ENCODE measurements at regions not wholly inside any gene's neighbourhood (a gene's known extent, or its start where the extent isn't known, plus 50 kb on each side); places are given as distances from the start of the nearest gene placed in this dataset.

DNA sequence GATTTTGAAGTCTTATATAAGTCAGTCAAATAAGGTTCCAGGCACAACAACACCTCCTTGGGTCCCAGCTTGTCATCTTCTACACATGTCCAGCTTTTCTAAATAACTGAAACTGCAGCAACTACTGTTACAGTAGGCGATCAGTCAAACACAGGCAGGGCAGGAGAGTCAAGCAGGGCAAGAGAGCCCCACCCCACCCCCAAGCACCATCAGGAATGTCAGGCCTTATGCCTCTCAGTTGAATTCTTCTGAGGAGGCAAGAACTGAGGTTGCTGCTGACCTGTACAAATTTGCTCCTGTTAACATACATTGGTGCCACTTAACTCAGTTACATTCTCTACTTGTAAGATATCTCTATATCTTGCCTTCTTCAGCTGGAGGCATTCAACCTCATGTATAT lies 608.8 kb upstream of the PCDH10 start:
- H3K9me3 Mint-ChIP-seq, result no peaks in the 10 kb centered on the region
- H3K4me1 Mint-ChIP-seq (ENCODE audit: low read depth), result no peaks in the 10 kb centered on the region
- no peaks in the 10 kb centered on the region for H3K27me3 Mint-ChIP-seq (ENCODE audit: low read depth)
- no peak overlapping the region for H3K27ac Mint-ChIP-seq
- no peaks in the 10 kb centered on the region for H3K36me3 Mint-ChIP-seq (ENCODE audit: low read depth)
- no peak overlapping the region for H3K4me3 Mint-ChIP-seq

DNA sequence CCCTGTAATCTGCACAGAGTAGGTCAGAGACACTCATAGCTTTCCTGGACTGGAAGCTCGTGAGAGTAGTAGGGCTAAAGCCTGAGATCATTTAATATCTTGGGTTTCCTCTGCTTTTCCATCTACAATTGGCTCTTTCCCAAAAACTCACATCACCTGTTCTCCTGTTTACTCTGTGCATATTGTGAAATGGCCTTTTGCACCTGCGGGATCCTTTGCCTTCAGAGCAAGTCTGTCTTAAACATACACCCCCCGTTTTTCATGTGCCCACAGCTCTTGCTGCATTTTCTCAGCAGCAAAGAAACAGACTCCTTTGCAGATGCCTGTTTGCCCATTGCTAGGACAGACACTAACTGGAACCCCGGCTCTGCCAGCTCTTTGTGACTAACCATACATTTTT lies 608.3 kb upstream of the PCDH10 start:
- no peaks in the 10 kb centered on the region for H3K4me1 Mint-ChIP-seq (ENCODE audit: low read depth)
- H3K4me3 Mint-ChIP-seq, result no peak overlapping the region
- H3K27ac Mint-ChIP-seq, result no peak overlapping the region
- H3K9me3 Mint-ChIP-seq, result no peaks in the 10 kb centered on the region
- H3K36me3 Mint-ChIP-seq (ENCODE audit: low read depth), result no peaks in the 10 kb centered on the region
- no peaks in the 10 kb centered on the region for H3K27me3 Mint-ChIP-seq (ENCODE audit: low read depth)

DNA sequence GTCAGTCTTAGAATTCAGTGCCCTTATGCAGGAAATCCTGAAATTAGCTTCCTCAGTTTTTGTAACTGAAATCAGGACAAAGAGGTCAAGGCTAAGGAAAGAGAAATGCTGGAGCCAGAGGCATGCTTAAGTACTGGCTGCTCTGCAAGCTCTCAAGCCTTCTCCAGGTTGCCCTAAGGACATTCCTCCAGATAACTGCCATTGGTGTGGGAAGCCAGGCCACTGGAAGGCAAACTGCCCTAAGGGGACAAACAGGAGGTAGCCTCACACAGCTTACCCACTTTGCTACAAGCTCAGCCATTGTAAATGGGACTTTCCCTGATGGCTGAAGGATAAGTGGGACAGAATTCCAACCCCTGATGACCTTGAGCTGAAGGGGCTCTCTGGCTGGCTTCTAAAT lies 606.9 kb upstream of the PCDH10 start:
- Mint-ChIP-seq H3K36me3 (ENCODE audit: low read depth) (no peaks in the 10 kb centered on the region), H3K27ac (no peak overlapping the region), H3K9me3 (no peaks in the 10 kb centered on the region), H3K27me3 (ENCODE audit: low read depth) (no peaks in the 10 kb centered on the region), H3K4me3 (no peak overlapping the region), H3K4me1 (ENCODE audit: low read depth) (no peaks in the 10 kb centered on the region)

DNA sequence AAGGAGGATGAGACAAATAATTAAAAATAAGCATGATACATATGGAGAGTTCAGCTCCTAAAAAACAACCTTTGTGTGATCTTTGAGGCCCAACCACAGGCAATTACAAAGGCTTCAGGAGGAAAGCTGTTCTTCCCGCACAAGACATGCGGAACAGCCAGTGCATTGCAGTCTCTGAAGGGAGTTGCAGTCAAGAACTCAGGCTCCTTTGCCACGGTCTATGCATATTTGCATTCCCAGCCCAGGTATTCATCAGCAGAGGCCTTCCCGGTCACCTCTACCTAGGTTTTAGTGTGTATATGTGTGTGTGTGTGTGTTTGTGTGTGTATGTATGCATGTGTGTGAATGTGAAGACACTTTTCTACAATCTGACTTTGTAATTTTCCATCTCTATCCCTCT lies 600.6 kb upstream of the PCDH10 start:
- H3K9me3 Mint-ChIP-seq, result no peaks in the 10 kb centered on the region

DNA sequence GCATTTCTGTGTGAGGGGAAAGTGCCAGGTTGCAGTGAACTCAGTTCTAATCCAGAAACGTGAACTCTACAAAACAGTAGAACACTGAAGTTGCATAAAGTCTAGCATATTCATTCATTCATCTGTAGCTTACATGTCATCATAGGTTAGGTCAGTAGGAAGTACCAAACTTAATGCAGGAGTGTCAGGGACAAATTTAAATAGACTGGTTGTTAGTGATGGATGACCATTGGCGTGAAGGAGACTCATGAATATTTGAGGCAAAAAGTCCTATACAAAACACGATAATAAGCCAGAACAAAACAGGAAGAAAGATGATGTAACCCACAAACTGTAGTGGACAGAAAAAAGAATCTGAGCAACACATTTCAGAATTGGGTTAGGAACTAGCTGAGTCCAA lies 592.8 kb upstream of the PCDH10 start:
- Mint-ChIP-seq H3K4me1 (ENCODE audit: low read depth) (no peaks in the 10 kb centered on the region), H3K4me3 (no peak overlapping the region), H3K36me3 (ENCODE audit: low read depth) (no peaks in the 10 kb centered on the region), H3K27me3 (ENCODE audit: low read depth) (no peaks in the 10 kb centered on the region), H3K9me3 (no peaks in the 10 kb centered on the region), H3K27ac (no peak overlapping the region)

More for the DNA sequence above, 600.6 kb upstream of the PCDH10 start:
- Mint-ChIP-seq H3K4me3 (no peak overlapping the region), H3K36me3 (ENCODE audit: low read depth) (no peaks in the 10 kb centered on the region), H3K27ac (no peak overlapping the region), H3K4me1 (ENCODE audit: low read depth) (no peaks in the 10 kb centered on the region), H3K27me3 (ENCODE audit: low read depth) (no peaks in the 10 kb centered on the region)

DNA sequence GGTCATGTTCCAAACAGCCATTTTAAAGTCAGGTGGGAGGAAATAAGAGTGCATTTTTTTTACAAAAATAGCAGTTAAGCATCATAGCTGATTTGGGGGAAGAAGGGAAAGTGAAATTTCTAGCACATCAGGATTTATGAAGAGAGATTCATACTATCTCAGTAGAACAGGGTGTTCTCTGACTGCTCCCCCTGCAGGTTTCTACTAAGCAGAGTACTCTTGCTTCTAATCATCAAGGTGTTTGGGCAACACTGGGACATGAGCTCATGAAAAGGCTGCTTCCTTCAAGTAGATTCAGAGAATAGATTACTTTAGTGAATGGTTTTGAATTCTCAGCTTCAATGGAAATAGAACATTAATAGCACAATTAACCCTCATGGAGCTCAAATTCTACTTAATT lies 591.4 kb upstream of the PCDH10 start:
- Mint-ChIP-seq H3K4me1 (ENCODE audit: low read depth) (no peaks in the 10 kb centered on the region), H3K36me3 (ENCODE audit: low read depth) (no peaks in the 10 kb centered on the region), H3K27me3 (ENCODE audit: low read depth) (no peaks in the 10 kb centered on the region), H3K9me3 (no peaks in the 10 kb centered on the region), H3K4me3 (no peak overlapping the region), H3K27ac (no peak overlapping the region)

DNA sequence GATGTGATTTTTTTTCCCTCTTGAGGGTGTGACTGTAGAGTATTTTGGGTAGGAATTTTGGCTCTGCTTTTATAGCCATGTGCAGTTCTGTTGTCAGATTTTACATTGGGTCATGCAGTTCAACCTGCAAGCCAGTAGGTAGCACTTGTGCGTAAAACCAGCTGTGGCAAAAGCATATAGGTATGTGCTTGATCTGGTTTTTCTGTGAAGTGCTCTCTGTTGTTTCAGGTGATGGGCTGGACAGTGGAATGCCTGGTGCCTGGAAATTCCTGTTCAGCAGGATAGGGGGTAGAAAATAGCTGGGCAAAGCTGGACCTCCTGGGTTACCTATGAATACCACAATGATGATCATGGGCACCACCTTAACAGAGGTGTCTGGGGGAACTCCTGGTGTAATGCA lies 584.2 kb upstream of the PCDH10 start:
- Mint-ChIP-seq H3K4me3 (no peak overlapping the region), H3K27me3 (ENCODE audit: low read depth) (no peaks in the 10 kb centered on the region), H3K27ac (no peak overlapping the region), H3K36me3 (ENCODE audit: low read depth) (no peaks in the 10 kb centered on the region), H3K9me3 (peaks cover 12% of the 10 kb centered on the region), H3K4me1 (ENCODE audit: low read depth) (no peaks in the 10 kb centered on the region)

DNA sequence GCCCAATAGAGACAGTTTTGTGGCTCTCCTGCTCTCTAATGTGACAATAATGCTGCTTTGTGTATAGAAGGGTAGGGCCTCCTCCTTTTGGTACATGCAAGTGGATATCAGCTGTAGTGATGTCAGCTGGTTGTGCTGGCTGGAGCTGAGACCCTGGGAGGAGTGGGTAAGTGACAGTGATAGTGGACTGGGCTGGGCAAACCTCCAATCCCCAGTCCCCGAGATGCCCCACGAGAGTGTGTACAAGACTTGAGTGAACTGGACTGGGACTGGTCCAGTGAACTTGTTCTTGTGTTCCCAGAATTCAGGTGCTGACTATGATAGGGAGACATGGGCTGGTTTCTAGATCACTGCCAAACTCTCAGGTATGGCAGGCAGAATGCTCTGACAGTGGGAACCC lies 583.6 kb upstream of the PCDH10 start:
- no peak overlapping the region for H3K4me3 Mint-ChIP-seq
- H3K27me3 Mint-ChIP-seq (ENCODE audit: low read depth), result no peaks in the 10 kb centered on the region
- H3K36me3 Mint-ChIP-seq (ENCODE audit: low read depth), result no peaks in the 10 kb centered on the region
- H3K9me3 Mint-ChIP-seq, result peaks cover 12% of the 10 kb centered on the region
- no peaks in the 10 kb centered on the region for H3K4me1 Mint-ChIP-seq (ENCODE audit: low read depth)
- H3K27ac Mint-ChIP-seq, result no peak overlapping the region

DNA sequence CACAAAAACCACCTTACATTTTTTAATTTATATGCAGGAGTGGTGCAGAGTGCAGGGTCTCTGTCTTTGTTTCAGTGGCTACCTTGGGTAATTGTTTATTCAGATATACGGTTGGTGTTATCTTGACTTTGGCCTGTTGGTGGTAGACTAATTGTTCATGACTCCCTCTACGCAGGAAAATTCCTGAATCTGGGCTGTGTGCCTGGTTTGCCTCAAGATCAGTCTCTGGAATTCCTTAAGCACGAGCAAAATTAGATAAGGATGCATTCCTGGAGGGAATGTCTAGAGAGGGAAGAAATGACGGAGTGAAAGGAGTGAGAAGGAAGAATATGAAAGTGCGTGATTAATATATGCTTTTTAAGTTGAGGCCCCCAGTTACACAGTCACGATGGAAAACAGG lies 576.9 kb upstream of the PCDH10 start:
- Mint-ChIP-seq H3K4me1 (ENCODE audit: low read depth) (no peaks in the 10 kb centered on the region), H3K27me3 (ENCODE audit: low read depth) (no peaks in the 10 kb centered on the region), H3K27ac (no peak overlapping the region), H3K36me3 (ENCODE audit: low read depth) (no peaks in the 10 kb centered on the region), H3K9me3 (peaks cover 4% of the 10 kb centered on the region), H3K4me3 (no peak overlapping the region)

DNA sequence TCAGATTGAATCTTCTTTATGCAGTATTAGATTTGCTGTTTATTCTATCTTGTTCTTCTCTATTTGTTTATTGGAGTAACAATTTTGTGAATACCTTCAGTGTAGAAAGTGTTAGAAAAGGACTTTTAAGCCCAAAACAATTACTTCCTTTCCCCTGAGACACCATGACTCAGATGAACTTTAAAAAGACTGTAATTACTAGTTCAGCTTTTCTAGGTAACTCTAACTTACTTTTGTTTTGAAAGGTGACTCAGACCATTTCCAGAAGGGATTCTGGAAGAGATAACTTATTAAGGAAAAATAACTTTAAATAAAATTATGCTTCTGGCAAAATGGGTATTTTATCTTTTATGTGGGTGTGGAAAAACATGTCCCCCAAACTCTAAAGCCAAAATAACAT lies 561.5 kb upstream of the PCDH10 start:
- Mint-ChIP-seq H3K36me3 (ENCODE audit: low read depth) (no peaks in the 10 kb centered on the region), H3K27me3 (ENCODE audit: low read depth) (no peaks in the 10 kb centered on the region), H3K9me3 (no peaks in the 10 kb centered on the region), H3K4me3 (no peak overlapping the region), H3K27ac (no peak overlapping the region), H3K4me1 (ENCODE audit: low read depth) (no peaks in the 10 kb centered on the region)

DNA sequence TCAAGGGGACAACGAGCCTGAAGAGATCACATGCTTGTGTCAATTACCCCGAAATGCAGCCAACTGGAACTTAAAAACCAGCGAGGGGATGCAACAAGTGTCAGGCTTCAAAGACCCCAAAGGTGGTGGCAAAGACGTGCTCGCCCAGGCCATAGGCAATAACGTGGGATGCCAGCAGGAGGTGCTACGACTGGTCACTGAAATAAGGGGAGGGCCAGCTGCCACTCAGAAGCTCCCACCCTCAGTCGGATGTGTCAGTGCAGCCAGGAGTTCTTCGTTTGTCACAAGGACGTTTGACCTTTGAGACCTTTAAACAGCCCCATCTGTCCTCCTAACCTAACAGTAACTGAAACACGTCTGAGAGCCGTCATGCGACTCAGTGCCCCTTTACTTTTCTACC lies 556.8 kb upstream of the PCDH10 start:
- no peak overlapping the region for H3K27ac Mint-ChIP-seq
- no peaks in the 10 kb centered on the region for H3K4me1 Mint-ChIP-seq (ENCODE audit: low read depth)
- H3K36me3 Mint-ChIP-seq (ENCODE audit: low read depth), result no peaks in the 10 kb centered on the region
- H3K4me3 Mint-ChIP-seq, result no peak overlapping the region
- no peaks in the 10 kb centered on the region for H3K9me3 Mint-ChIP-seq
- no peaks in the 10 kb centered on the region for H3K27me3 Mint-ChIP-seq (ENCODE audit: low read depth)

DNA sequence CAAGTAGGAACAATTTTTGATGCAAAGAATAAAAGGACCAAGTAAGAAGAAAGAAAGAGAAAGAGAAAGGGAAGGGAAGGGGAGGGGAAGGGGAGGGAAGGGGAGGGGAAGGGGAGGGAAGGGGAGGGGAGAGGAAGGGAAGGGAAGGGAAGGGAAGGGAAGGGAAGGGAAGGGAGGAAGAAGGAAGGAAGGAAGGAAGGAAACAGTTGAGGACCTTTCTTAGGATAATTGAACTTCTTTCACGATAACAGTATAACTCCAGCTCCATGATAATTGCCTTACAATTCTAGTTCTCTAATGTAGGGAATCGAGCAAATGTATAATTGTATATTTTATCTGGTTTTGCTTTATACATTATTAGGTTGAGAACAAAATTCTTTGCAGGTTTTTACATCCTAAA lies 556.2 kb upstream of the PCDH10 start:
- no peaks in the 10 kb centered on the region for H3K36me3 Mint-ChIP-seq (ENCODE audit: low read depth)
- H3K4me1 Mint-ChIP-seq (ENCODE audit: low read depth), result no peaks in the 10 kb centered on the region
- H3K27ac Mint-ChIP-seq, result no peak overlapping the region
- no peak overlapping the region for H3K4me3 Mint-ChIP-seq
- H3K27me3 Mint-ChIP-seq (ENCODE audit: low read depth), result no peaks in the 10 kb centered on the region
- no peaks in the 10 kb centered on the region for H3K9me3 Mint-ChIP-seq

DNA sequence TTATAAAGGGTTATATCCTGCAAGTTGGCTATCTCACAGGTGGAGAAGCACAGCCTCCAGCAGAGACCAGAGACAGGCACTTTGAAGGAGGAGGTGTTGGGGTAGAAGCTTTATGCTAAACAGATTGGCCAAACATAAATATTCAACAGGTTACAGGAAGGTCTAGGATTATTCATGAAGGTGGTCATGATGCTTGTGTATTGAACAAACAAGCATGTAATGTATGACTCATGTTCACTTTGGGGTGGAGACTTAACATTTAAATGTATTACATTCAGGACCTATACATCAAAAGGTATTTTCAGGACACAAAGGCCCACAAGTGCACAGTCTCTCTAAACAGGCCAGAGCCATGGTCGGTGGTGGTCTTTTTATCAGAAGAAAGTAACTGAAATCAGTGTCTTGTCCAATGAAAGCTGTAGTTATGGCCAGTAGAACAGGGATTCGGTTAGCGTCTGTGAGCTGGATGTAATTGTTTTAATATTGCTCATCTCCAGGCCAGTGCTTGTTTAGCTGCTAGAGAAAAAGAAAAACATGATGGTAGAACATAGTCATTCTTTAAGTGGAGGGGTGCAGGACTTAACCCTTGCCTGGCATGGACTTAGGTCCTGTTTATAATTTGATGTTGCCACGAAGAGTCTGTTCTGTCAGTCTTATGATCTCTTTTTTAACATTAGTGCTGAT lies 555.2 kb upstream of the PCDH10 start:
- Mint-ChIP-seq H3K9me3 (no peaks in the 10 kb centered on the region), H3K27me3 (ENCODE audit: low read depth) (no peaks in the 10 kb centered on the region), H3K36me3 (ENCODE audit: low read depth) (no peaks in the 10 kb centered on the region), H3K4me1 (ENCODE audit: low read depth) (no peaks in the 10 kb centered on the region), H3K27ac (no peak overlapping the region), H3K4me3 (no peak overlapping the region)

DNA sequence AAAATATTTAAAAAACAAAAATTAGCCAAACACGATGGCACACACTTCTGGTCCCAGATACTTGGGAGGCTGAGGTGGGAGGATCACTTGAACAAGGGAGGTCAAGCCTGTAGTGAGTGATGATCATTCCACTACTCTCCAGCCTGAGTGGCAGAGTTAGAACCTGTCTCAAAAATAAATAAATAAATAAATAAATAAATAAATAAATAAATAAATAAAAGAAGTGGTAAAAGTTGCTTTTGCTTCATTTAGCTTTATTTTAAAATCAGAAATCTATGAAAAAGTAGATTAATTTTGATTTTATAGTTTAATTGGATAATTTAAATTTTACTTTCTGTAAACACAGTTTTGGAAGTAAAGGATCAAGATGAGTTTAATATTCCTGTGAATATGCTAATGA lies 552.9 kb upstream of the PCDH10 start:
- H3K27me3 Mint-ChIP-seq (ENCODE audit: low read depth), result no peaks in the 10 kb centered on the region
- no peak overlapping the region for H3K27ac Mint-ChIP-seq
- H3K4me1 Mint-ChIP-seq (ENCODE audit: low read depth), result no peaks in the 10 kb centered on the region
- H3K4me3 Mint-ChIP-seq, result no peak overlapping the region
- no peaks in the 10 kb centered on the region for H3K36me3 Mint-ChIP-seq (ENCODE audit: low read depth)
- no peaks in the 10 kb centered on the region for H3K9me3 Mint-ChIP-seq

DNA sequence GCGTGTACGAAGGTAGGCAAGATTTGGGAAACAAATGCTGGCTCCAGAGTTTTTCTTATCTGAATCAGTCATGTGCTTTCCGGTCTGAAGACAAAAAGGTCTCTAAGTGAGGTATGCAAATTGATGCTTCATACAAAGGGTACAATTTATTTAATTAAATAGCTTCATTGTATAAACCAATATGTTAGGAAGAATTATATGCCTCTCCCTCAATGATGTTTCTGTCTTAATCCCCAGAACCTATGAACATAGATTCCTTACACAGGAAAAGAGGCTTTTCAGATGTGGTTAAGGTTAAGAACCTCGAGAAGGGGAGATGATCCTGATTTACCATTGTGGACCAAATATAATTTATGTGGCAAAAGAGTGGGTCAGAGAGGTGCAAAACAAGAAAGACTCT lies 543.5 kb upstream of the PCDH10 start:
- H3K27me3 Mint-ChIP-seq (ENCODE audit: low read depth), result no peaks in the 10 kb centered on the region
- no peaks in the 10 kb centered on the region for H3K4me1 Mint-ChIP-seq (ENCODE audit: low read depth)
- H3K27ac Mint-ChIP-seq, result no peak overlapping the region
- no peaks in the 10 kb centered on the region for H3K9me3 Mint-ChIP-seq
- no peak overlapping the region for H3K4me3 Mint-ChIP-seq
- H3K36me3 Mint-ChIP-seq (ENCODE audit: low read depth), result no peaks in the 10 kb centered on the region

DNA sequence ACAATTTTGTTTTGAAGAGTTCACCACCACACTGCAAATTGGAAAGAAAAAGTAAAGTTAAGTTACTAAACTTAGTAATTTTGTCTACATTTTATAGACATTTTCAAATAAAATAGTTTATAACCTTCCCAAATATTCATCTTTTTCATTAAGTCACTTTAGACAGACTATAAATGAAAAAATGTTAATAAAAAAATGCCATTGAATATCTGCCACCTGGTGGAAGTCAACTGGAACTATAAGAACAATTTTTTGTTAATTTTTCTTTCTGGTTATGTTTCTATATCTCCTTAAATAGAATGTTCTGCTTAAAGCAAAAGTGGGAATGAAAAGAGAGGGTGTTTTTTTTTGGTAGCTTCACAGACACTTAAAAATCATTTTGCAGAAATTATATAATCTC lies 534.4 kb upstream of the PCDH10 start:
- H3K9me3 Mint-ChIP-seq, result peaks cover 9% of the 10 kb centered on the region
- H3K36me3 Mint-ChIP-seq (ENCODE audit: low read depth), result no peaks in the 10 kb centered on the region
- H3K4me3 Mint-ChIP-seq, result no peak overlapping the region
- no peaks in the 10 kb centered on the region for H3K4me1 Mint-ChIP-seq (ENCODE audit: low read depth)
- no peaks in the 10 kb centered on the region for H3K27me3 Mint-ChIP-seq (ENCODE audit: low read depth)
- H3K27ac Mint-ChIP-seq, result no peak overlapping the region
